GM12892 (cell line): ENCODE measurements at regions not wholly inside any gene's neighbourhood (a gene's known extent, or its start where the extent isn't known, plus 50 kb on each side); places are given as distances from the start of the nearest gene placed in this dataset.
"Not testable (repeated sequence)": the region's sequence is repeated elsewhere in the genome, so short reads cannot be mapped to it uniquely, and the experiment has no call there.

Experiments used
- POLR2AphosphoS5 ChIP-seq: IDR thresholded peaks from 2 replicates; pipeline ENCODE4 v1.6.1; 2011; ENCODE audit warnings: low read depth, low read length, control low read depth
- TAF1 ChIP-seq: IDR thresholded peaks from 2 replicates; pipeline ENCODE4 v1.6.1; 2011; ENCODE audit warnings: low read depth, mild to moderate bottlenecking, control low read depth, low read length, borderline replicate concordance

DNA sequence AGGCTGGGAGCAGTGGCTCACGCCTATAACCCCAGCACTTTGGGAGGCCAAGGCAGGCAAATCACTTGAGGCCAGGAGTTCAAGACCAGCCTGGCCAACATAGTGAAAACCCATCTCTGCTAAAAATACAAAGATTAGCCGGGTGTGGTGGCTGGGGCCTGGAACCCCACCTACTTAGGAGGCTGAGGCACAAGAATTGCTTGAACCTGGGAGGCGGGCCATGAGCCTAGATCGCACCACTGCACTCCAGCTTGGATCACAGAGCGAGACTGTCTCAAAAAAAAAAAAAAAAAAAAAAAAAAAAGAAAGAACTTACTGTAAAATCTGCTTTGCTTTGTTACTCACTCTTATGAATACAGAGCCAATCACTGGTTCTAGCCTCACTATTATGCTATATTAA, 166.4 kb upstream of the TMCC3 start:
- not testable (repeated sequence) for TF ChIP-seq TAF1, POLR2AphosphoS5
